ENCODE measurements at regions not wholly inside any gene's neighbourhood (a gene's known extent, or its start where the extent isn't known, plus 50 kb on each side); places are given as distances from the start of the nearest gene placed in this dataset.
"Not testable (repeated sequence)": the region's sequence is repeated elsewhere in the genome, so short reads cannot be mapped to it uniquely, and the experiment has no call there.

DNA sequence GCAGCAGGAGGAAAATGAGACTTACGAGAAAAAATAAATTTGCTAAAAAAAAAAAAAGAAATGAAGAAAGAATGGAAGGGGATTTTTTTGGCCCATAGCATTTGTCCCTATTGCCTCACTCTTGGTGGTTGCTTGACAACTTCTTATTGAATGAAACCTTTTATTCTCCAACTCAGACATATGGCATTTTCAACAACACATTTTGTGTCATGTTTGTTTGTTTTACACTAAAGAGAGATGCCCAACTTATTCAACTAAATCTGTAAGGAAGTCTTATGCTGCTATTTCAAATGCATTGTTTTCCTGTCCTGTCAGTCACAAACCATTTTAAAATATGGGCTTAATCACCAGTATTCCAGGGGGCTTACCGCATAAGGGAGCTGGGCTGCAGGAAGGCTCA lies 409.1 kb upstream of the TENM3 start:
- DNase-seq (ENCODE audit: low read depth, low spot score), result no peak

DNA sequence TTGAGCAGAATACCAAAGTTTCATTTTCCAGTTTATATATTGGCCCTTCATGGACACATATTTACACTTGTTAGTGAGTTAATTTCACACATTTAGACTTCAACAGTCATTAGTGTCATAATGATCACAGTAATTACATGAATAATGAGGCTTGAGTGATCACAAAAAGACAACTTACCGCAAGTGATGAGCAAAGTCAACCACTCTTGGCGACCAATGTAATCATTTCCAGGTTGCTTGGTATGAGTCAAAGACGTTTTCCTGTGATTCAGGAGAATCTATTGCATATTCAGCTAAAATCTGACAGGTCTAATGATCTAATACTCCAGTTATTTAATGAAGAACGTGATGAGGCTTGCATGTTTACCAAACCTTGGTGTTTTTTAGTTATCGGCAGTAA lies 407.9 kb upstream of the TENM3 start:
- no peak for DNase-seq (ENCODE audit: low read depth, low spot score)

DNA sequence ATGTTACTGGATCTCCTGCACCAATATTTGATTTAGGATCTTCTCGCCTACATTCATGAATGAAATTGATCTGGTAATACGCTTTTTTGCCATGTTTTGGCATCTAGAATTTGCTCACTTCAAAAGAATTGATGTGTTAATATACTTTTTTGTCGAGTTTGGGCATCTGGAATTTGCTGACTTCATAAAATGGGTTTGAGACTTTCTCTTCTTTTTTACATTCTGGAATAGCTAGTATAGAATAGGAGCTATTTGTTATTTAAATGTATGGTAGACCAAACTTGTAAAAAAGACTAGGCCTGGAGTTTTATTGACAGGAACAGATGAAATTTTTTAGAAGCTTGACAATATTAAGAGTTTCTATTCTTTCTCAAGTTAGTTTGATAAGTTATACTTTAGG lies 404.9 kb upstream of the TENM3 start:
- DNase-seq (ENCODE audit: low read depth, low spot score), result no peak

DNA sequence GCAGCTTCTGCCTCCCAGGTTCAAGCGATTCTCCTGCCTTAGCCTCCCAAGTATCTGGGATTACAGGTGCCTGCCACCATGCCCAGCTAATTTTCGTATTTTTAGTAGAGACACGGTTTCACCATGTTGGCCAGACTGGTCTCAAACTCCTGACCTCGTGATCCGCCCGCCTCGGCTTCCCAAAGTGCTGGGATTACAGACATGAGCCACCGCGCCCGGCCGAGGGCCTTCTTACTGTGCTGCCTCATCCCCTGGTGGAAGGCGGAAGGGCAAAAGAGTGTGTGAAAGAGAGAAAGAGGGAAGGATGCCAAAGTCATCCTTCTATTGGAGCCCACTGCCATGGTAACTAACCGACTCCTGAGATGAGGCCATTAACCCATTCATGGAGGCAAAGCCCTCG lies 399.4 kb upstream of the TENM3 start:
- DNase-seq (ENCODE audit: low read depth, low spot score), result not testable (repeated sequence)

DNA sequence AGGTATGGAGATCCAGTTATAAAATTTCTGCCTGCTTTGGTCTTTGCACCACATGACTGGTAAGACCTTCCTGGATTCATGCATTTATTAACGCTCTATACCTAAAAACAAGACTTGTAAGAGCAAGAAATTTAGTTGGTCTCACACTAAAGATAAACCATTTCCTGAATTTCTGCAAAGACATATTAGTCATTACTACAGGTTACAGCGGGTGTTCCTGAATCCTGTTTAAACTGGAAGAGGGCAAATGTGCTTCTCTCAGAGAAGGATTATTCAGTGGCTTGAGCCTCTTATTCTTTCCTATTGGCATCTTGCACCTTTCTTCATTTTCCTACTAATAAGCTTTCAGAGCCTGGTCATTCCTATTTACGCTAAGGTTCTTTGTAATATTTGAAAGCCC lies 397.6 kb upstream of the TENM3 start:
- DNase-seq (ENCODE audit: low read depth, low spot score), result no peak

DNA sequence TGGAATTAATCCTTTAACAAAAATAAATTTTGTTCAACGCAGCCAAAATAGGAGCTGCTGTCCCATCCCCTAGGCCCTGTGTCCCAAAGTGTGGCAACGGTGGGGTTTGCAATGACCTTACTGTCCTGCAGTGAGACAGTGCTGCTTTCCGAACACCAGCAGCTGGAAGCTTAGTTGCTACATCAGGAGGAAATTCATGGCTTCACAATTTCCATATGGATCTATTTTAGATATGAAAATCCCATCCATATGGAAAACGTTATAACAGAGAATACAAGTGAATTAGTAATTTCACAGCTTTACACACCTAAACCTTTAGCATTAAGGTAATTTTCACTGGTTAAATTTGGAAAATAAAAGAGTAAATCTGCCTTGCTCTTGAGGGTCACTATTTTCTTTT lies 396.3 kb upstream of the TENM3 start:
- DNase-seq (ENCODE audit: low read depth, low spot score), result no peak

DNA sequence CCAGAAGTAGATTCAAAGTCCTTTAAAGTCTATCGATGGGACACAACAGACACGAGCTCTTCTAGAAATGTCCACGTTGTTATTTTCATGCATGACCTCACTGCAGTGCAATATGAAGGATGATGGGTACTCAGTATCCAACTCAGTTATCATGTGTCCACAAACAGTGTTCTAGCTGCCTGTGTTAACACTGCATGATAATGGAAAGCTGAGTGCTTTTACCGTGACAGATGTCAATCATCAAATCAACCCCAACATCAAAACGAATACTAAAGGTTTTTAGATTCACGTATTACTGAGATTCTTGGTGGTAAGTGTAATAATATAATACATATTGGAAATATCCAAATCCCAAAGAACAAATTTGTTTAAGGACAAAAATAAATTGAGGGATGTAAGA lies 394.8 kb upstream of the TENM3 start:
- no peak for DNase-seq (ENCODE audit: low read depth, low spot score)

DNA sequence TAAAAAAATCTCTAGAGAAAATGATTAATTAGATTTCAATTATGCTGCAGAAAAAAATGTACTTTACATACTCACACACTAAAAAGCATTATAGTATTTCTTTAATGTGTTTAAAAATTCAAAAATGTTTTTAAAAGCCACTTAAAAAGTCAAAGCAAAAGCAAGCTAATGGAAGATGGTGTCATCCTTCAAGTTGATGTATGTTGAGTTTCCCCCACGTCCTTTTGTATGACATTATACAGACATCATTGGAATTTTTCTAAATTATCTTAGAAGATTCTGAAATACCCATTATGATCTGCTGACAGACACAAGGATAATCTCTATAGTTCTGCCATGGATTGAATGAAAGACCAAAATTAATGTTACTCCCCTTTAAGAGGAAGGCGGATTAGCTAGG lies 393.7 kb upstream of the TENM3 start:
- DNase-seq (ENCODE audit: low read depth, low spot score), result no peak

DNA sequence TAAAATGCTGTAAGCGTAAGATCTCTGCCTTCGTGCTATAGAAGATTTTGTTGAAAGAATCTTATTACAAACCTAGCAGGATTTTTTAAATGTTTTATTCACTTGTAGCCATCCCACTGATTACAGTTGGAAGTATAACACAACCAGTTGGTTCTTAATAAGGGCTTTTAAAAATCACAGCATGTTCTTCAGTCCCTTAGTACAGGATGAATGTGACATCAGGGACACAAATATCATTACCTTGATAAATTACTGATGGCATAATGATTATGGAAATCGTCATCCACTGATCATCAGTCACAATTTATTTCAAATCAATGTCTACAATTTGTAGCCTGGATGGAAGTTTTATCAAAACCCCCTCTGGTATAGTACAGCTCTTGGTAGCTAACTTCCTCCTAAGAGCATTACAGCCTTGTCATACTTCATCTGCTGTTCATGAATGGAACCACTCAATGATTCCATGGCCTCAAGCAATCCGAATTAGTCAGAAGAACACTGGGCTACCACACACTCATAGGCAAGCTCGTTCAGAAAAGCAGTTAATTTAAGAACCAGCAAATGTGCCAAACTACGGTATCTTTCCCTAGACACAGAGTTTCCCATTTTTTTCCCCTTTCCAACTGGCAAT lies 389.2 kb upstream of the TENM3 start:
- no peak for DNase-seq (ENCODE audit: low read depth, low spot score)

DNA sequence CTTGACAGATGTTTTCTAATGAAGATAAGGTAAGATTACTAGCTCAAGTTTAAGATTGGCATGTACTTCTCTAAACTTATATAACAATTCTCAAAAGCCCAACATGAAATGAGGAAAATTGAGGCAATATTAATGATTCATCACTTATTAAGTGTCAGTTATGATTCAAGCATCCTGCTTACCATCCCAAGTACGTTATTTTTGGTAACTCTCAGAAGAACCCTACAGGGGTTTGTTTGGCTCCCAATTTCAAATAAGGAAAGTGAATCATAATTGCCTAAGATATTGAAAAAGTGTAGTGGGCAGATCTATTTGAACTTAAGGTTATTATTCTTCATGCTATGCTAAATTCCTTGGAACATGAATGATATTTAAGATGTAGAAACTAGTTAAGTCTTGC lies 387.9 kb upstream of the TENM3 start:
- no peak for DNase-seq (ENCODE audit: low read depth, low spot score)

DNA sequence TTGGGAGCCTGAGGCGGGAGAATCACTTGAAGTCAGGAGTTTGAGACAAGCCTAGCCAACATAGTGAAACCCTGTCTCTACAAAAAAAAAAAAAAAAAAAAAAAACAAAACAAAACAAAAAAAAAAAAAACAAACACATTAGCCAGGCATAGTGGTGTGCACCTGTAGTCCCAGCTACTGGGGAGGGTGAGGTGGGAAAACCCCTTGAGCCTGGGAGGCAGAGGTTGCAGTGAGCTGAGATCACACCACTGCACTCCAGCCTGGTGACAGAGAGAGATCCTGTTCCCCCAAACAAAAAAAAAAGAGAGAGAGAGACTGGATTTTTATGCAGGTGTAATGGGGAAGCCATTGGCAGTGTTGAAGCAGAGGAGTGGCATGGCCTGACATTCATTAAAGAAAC lies 385.7 kb upstream of the TENM3 start:
- DNase-seq (ENCODE audit: low read depth, low spot score), result not testable (repeated sequence)

DNA sequence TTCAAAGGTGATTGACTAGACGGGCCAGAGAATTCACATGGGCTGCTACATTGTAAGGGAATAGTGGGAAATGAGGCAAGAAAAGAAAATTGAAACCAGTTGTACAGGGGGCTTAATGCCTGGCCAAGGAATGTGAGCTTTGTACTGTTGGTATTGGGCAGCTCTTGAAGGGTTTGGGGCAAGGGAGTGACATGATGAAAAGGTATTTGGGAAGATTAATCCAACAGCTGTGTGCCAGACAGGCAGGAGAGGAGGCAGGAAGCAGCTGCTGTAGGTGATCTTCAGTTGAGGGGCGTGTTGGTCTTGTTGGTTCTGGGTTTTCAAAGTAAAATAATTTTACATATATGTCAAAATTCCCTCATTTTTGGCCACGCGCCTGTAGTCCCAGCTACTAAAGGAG lies 384.5 kb upstream of the TENM3 start:
- DNase-seq (ENCODE audit: low read depth, low spot score), result no peak

DNA sequence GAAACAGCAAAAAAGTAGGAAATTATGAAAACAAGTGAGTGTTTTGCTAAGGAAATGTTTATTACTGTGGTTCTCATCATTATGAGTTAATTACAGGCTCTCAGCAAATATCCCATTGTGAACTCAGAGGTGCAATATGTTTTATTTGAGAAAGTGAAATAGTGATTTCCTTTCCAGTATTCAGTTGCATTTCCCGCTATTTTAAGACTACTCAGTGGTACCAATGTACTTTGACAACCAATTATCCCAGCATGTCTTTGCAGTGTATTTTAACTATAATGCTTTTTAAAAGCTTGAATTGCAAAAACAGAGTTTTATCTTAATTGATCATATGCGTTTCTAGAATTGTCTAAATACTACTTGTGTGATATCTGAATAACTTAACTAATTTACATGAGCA lies 383.8 kb upstream of the TENM3 start:
- no peak for DNase-seq (ENCODE audit: low read depth, low spot score)

DNA sequence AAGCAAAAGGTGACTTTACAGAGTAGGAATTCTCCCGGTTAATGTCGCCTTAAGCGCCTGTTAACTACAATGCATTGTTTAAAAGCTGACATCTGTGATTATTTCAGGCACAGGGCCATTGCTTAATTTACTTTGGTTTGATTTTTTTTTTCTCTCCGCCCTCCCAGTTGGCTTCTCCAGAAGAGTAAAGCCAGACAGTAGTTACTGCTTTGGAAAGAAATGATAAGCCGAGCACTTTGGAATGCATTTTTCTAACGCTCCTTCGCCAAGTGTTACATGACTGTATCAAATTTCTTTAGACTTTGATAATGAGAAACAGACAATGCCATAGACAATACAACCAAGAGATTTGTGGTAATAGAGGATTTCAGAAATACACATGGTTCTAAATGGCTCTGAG lies 383.0 kb upstream of the TENM3 start:
- DNase-seq (ENCODE audit: low read depth, low spot score), result no peak

DNA sequence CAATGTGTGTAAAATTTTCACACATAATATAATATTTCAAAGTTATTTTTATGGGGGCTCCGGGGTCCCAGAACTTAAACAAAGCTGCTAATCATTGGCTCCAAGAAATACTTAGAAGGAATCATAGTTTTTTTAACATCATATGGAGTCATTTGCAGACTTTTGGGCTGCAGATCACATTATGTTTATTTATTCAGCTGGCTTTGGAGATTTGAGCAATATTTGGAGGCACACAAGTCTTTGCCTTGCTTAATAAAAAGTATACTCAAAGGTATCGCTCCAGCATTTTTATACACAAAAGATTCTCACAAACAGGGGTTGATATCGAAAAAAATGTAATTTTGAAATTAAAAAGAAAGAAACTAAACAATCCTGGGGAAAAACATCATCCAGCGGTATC lies 382.5 kb upstream of the TENM3 start:
- DNase-seq (ENCODE audit: low read depth, low spot score), result no peak

DNA sequence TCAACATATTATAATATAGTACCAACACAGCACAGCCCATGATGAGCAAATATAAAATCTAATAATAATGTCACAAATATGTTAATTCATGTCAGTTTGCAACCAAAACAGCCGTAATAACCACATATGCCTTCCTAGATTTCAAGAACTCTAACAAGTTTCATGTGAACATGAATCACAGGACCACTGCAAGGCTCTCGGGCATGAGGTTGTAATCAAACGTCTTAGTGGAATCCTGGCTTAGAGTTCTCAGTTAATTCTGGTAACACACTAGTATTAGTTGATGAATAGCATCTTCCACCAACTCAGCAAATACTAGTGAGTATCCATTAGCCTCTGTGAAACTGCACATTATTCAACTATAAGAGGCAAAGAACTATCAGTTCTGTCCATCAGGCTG lies 379.3 kb upstream of the TENM3 start:
- no peak for DNase-seq (ENCODE audit: low read depth, low spot score)

DNA sequence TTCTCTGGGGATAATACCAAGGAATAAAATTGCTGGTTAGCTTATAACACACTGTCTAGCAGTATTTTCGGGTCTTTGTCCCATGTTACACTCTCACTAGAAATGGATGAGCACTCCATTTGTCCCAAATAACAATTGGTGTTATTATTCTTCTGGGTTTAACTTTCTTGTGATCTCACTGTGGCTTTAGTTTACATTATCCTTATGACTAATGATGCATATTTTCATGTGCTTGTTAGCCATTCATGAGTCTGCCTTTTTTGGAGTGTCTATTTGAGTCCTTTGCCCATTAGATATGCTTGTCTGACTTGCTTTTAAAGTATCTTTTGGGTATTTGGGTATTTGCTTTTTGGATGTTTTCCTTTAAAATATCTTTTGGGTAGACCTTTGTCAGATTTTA lies 372.9 kb upstream of the TENM3 start:
- no peak for DNase-seq (ENCODE audit: low read depth, low spot score)

DNA sequence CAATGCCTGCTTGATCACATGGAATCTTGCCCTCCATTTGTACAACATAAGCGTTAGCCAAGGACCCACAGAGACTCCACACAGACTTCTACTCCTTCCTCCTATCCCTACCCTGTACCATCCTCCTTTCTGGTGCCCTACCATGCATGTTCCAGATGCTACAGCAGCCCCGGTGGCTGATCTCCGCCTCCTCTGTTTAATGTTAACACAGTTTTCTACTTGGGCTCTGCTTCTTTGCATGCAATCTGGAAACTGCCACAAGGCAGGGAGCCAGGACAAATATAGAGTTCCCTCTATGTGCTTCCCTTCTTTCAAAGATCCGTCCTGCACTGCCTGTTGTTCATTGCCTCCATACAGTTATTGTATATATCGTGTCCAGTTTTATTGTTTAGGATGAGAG lies 368.6 kb upstream of the TENM3 start:
- DNase-seq (ENCODE audit: low read depth, low spot score), result no peak

DNA sequence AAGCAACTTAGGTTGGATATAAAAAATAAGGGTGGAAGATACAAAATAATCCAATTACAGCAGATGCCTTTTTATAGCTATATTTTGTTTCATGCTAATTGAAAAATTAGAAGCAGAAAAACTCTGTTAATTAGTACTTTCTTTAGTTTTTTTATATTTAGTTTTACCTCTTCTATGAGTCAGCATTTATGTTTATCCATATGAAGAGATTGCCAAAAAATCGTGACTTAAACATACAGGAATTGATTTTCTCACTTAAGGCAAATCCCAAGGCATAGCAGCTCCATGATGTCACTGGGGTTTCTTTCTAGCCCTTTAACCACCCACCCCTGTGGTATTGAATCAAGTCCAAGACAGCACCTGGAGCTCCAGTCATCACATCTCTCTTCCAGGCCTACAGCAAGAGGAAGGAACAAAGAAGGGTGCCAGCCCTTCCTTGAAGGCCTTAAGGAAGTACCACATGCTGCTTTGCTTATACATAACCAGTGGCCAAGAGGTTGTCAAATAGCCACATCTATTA lies 365.8 kb upstream of the TENM3 start:
- DNase-seq (ENCODE audit: low read depth, low spot score), result no peak

DNA sequence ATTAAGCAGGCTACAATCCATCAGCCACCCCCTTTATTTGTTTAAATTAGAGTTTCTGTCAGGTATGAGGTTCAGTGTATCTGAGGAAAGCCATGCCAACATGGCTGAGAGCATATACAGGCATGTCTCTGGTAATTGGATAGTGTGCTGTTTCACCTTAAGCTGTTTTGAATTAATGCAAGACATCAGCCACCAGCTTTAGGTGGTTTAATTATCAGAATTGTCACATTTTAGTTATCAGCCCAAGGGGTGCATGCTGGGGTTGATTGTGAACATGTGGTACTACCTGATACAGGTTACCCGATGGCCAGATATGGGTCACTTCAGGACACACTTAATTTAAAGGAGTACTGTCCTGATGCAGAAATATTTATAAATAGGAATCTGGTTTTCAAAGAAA lies 353.2 kb upstream of the TENM3 start:
- no peak for DNase-seq (ENCODE audit: low read depth, low spot score)

DNA sequence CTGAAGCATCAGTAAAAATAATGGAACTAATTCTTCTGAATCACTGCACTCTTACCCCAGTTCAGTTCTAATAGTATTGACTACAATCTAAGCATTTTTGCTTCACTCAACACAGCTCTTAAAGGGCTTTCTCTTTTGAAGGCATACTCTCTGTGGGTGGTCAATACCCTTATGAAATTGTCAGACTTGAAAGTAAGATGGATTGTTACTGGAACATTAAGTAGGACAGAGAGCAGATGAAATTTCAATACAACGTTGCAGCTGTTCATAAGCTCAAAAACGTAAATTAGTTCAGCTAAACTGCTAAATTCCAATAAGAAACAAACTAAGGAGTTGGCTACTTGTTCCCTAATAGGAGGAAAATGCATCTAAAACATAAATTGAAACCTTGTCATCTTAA lies 352.3 kb upstream of the TENM3 start:
- DNase-seq (ENCODE audit: low read depth, low spot score), result peak; percentile 3

DNA sequence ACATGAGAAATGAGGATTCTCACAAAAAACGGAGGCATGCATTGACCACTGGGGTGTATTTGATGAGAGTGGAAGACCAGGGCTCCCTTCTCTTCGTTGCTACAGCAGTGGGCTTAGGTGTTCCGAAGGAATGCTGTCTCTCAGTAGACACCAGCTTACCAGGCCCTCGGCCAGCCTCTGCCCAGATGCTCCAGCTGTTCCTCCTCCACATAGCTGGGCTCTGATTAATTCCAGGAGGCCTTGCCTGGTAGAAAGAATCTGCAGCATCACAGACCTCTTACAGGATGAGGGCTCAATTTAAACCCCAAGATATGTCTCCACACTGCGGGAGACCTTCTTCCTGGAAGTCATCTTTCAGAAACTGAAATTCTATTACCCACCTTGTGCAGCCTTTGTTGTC lies 346.6 kb upstream of the TENM3 start:
- no peak for DNase-seq (ENCODE audit: low read depth, low spot score)

DNA sequence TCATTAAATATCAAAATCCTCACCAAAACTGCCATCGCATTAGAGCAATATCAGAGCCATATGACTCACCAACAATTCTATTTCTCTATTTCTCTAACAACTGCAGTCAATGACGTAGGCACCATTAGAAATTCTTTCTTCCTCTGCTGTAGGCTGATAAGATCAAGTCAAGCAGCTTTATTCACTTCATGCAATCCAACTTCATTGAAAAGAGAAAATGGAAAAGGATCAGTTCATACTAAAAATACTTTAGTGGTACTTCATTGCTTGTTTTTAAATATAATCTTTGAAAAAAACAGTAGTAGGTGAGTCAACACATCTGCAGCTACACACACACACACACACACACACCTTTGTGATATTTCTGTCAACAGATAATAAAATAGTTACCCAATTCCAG lies 345.3 kb upstream of the TENM3 start:
- DNase-seq (ENCODE audit: low read depth, low spot score), result no peak

DNA sequence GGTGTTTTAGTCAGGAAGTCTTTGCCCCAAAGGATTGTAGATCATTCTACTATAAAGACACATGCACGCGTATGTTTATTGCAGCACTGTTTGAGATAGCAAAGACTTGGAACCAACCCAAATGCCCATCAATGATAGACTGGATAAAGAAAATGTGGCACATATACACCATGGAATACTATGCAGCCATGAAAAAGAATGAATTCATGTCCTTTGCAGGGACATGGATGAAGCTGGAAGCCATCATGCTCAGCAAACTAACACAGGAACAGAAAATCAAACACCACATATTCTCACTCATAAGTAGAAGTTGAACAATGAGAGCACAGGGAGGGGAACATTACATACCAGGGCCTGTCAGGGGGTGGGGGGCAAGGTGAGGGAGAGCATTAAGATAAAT lies 340.8 kb upstream of the TENM3 start:
- DNase-seq (ENCODE audit: low read depth, low spot score), result not testable (repeated sequence)

All from smooth muscle cell of the brain vasculature (primary cell).